ENCODE measurements at regions not wholly inside any gene's neighbourhood (a gene's known extent, or its start where the extent isn't known, plus 50 kb on each side); places are given as distances from the start of the nearest gene placed in this dataset.

DNA sequence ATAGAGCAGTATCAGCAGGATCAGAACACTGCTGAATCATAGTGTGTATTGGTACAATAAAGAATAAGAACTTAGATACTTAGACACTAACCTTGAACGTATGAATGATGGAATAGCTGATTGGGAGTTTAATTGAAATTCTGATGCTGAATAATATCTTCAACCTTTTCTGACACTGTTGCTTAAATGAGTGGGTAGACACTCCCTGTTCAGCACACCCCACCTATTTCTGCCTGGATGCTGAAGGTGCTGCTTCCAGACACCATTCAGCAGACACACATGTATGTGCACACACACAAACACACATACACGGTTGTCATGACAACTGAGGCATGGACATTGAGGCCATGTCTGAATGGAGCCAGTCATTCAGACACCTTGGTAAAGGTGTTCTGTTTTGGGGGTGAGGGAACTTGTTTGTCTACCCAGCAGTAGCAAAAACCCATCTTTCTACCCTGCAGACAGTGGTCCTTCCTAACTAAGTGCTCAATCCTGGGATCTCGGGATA lies 54.3 kb downstream of the TMEM215 start:
- no peaks in the 10 kb centered on the region for H3K36me3 ChIP-seq (ENCODE audit: control insufficient read depth in 3 of 3, insufficient read depth in 3 of 3, low read length in 3 of 3)
- H3K9ac ChIP-seq (ENCODE audit: low read depth in 1 of 3, low read length in 3 of 3), result no peak overlapping the region
- no peaks in the 10 kb centered on the region for H3K9me3 ChIP-seq (ENCODE audit: control insufficient read depth in 3 of 3, low read length in 3 of 3)
- no peak overlapping the region for H3K4me3 ChIP-seq (ENCODE audit: low read length in 3 of 3)
- H3K4me1 ChIP-seq (ENCODE audit: control insufficient read depth in 3 of 3, insufficient read depth in 3 of 3, low read length in 3 of 3), result no peaks in the 10 kb centered on the region
- H3K27ac ChIP-seq (ENCODE audit: low read depth, low read length), result no peak overlapping the region
- no peaks in the 10 kb centered on the region for H3K27me3 ChIP-seq (ENCODE audit: control insufficient read depth in 3 of 3, insufficient read depth in 3 of 3, low read length in 3 of 3)

GRCh38 chr9:32839013-32839885 lies 55.9 kb downstream of the TMEM215 start:
- Histone ChIP-seq H3K27ac (ENCODE audit: low read depth, low read length) (no peak overlapping the region), H3K9me3 (ENCODE audit: control insufficient read depth in 3 of 3, low read length in 3 of 3) (no peaks in the 10 kb centered on the region), H3K9ac (ENCODE audit: low read depth in 1 of 3, low read length in 3 of 3) (no peak overlapping the region), H3K4me3 (ENCODE audit: low read length in 3 of 3) (no peak overlapping the region), H3K4me1 (ENCODE audit: control insufficient read depth in 3 of 3, insufficient read depth in 3 of 3, low read length in 3 of 3) (no peaks in the 10 kb centered on the region), H3K27me3 (ENCODE audit: control insufficient read depth in 3 of 3, insufficient read depth in 3 of 3, low read length in 3 of 3) (no peaks in the 10 kb centered on the region), H3K36me3 (ENCODE audit: control insufficient read depth in 3 of 3, insufficient read depth in 3 of 3, low read length in 3 of 3) (no peaks in the 10 kb centered on the region)

DNA sequence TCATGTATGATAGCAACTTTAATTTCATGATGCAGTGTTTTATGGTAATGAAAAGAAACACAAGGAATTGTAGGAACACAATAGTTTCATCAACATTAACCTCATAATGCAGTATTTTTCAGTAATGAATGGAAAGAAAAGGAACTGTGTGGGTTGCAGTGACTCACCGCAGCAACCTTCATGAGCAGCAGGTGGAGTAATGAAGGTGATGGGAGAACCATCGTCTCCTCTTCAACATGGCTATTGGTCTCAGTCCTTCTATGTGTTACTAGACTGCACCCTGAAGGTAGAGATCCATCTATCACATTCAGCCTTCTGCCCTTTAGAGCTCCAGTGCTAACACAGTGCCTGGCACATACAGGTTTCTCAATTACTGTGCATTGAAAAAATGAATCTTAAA lies 58.0 kb downstream of the TMEM215 start:
- Histone ChIP-seq H3K9ac (ENCODE audit: low read depth in 1 of 3, low read length in 3 of 3) (no peak overlapping the region), H3K27ac (ENCODE audit: low read depth, low read length) (no peak overlapping the region), H3K4me3 (ENCODE audit: low read length in 3 of 3) (no peak overlapping the region), H3K36me3 (ENCODE audit: control insufficient read depth in 3 of 3, insufficient read depth in 3 of 3, low read length in 3 of 3) (no peaks in the 10 kb centered on the region), H3K27me3 (ENCODE audit: control insufficient read depth in 3 of 3, insufficient read depth in 3 of 3, low read length in 3 of 3) (no peaks in the 10 kb centered on the region), H3K4me1 (ENCODE audit: control insufficient read depth in 3 of 3, insufficient read depth in 3 of 3, low read length in 3 of 3) (no peaks in the 10 kb centered on the region), H3K9me3 (ENCODE audit: control insufficient read depth in 3 of 3, low read length in 3 of 3) (no peaks in the 10 kb centered on the region)

- Histone ChIP-seq H3K27ac (ENCODE audit: low read depth, low read length) (no peak overlapping the region), H3K4me1 (ENCODE audit: control insufficient read depth in 3 of 3, insufficient read depth in 3 of 3, low read length in 3 of 3) (no peaks in the 10 kb centered on the region)
Observed at GRCh38 chr9:32843295-32843694, 60.0 kb downstream of the TMEM215 start.

GRCh38 chr9:32844259-32844658 lies 60.9 kb downstream of the TMEM215 start:
- Histone ChIP-seq H3K27ac (ENCODE audit: low read depth, low read length) (no peak overlapping the region), H3K36me3 (ENCODE audit: control insufficient read depth in 3 of 3, insufficient read depth in 3 of 3, low read length in 3 of 3) (no peaks in the 10 kb centered on the region), H3K9me3 (ENCODE audit: control insufficient read depth in 3 of 3, low read length in 3 of 3) (no peaks in the 10 kb centered on the region), H3K27me3 (ENCODE audit: control insufficient read depth in 3 of 3, insufficient read depth in 3 of 3, low read length in 3 of 3) (no peaks in the 10 kb centered on the region), H3K9ac (ENCODE audit: low read depth in 1 of 3, low read length in 3 of 3) (no peak overlapping the region), H3K4me1 (ENCODE audit: control insufficient read depth in 3 of 3, insufficient read depth in 3 of 3, low read length in 3 of 3) (no peaks in the 10 kb centered on the region), H3K4me3 (ENCODE audit: low read length in 3 of 3) (no peak overlapping the region)

More at GRCh38 chr9:32843295-32843694, 60.0 kb downstream of the TMEM215 start:
- Histone ChIP-seq H3K9ac (ENCODE audit: low read depth in 1 of 3, low read length in 3 of 3) (no peak overlapping the region), H3K4me3 (ENCODE audit: low read length in 3 of 3) (no peak overlapping the region), H3K36me3 (ENCODE audit: control insufficient read depth in 3 of 3, insufficient read depth in 3 of 3, low read length in 3 of 3) (no peaks in the 10 kb centered on the region), H3K27me3 (ENCODE audit: control insufficient read depth in 3 of 3, insufficient read depth in 3 of 3, low read length in 3 of 3) (no peaks in the 10 kb centered on the region), H3K9me3 (ENCODE audit: control insufficient read depth in 3 of 3, low read length in 3 of 3) (no peaks in the 10 kb centered on the region)

DNA sequence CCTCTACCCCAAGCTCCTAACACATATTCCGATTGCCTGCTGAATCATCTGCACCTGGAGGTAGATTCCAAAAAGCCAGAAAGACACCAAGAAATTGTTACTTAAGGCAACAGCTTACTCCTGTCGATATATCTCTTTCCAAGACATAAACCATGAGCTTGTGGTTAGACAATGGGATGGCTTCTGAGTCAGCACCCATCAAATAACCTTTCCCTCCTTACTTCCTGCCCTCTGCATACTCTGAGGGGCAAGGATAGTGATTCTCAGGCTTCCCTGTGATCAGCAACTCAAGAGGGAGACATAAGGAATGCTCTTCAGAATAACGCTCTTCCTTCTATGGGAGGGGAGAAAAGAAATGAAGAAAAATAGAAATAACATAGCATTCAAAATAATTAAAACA lies 70.9 kb downstream of the TMEM215 start:
- no peaks in the 10 kb centered on the region for H3K36me3 ChIP-seq (ENCODE audit: control insufficient read depth in 3 of 3, insufficient read depth in 3 of 3, low read length in 3 of 3)
- H3K9me3 ChIP-seq (ENCODE audit: control insufficient read depth in 3 of 3, low read length in 3 of 3), result no peaks in the 10 kb centered on the region
- no peaks in the 10 kb centered on the region for H3K27me3 ChIP-seq (ENCODE audit: control insufficient read depth in 3 of 3, insufficient read depth in 3 of 3, low read length in 3 of 3)
- H3K4me3 ChIP-seq (ENCODE audit: low read length in 3 of 3), result no peak overlapping the region
- H3K27ac ChIP-seq (ENCODE audit: low read depth, low read length), result no peak overlapping the region
- H3K9ac ChIP-seq (ENCODE audit: low read depth in 1 of 3, low read length in 3 of 3), result no peak overlapping the region
- H3K4me1 ChIP-seq (ENCODE audit: control insufficient read depth in 3 of 3, insufficient read depth in 3 of 3, low read length in 3 of 3), result no peaks in the 10 kb centered on the region

GRCh38 chr9:32855752-32856151 lies 72.4 kb downstream of the TMEM215 start:
- H3K36me3 ChIP-seq (ENCODE audit: control insufficient read depth in 3 of 3, insufficient read depth in 3 of 3, low read length in 3 of 3), result no peaks in the 10 kb centered on the region
- no peak overlapping the region for H3K9ac ChIP-seq (ENCODE audit: low read depth in 1 of 3, low read length in 3 of 3)
- no peaks in the 10 kb centered on the region for H3K4me1 ChIP-seq (ENCODE audit: control insufficient read depth in 3 of 3, insufficient read depth in 3 of 3, low read length in 3 of 3)
- H3K4me3 ChIP-seq (ENCODE audit: low read length in 3 of 3), result no peak overlapping the region
- H3K27ac ChIP-seq (ENCODE audit: low read depth, low read length), result no peak overlapping the region
- no peaks in the 10 kb centered on the region for H3K27me3 ChIP-seq (ENCODE audit: control insufficient read depth in 3 of 3, insufficient read depth in 3 of 3, low read length in 3 of 3)
- H3K9me3 ChIP-seq (ENCODE audit: control insufficient read depth in 3 of 3, low read length in 3 of 3), result no peaks in the 10 kb centered on the region

GRCh38 chr9:32863291-32863690 lies 80.0 kb downstream of the TMEM215 start:
- Histone ChIP-seq H3K4me3 (ENCODE audit: low read length in 3 of 3) (no peak overlapping the region), H3K4me1 (ENCODE audit: control insufficient read depth in 3 of 3, insufficient read depth in 3 of 3, low read length in 3 of 3) (peaks cover 8 to 14% (median 14%) of the 10 kb centered on the region in 3 donors), H3K36me3 (ENCODE audit: control insufficient read depth in 3 of 3, insufficient read depth in 3 of 3, low read length in 3 of 3) (no peaks in the 10 kb centered on the region), H3K9me3 (ENCODE audit: control insufficient read depth in 3 of 3, low read length in 3 of 3) (no peaks in the 10 kb centered on the region), H3K9ac (ENCODE audit: low read depth in 1 of 3, low read length in 3 of 3) (no peak overlapping the region), H3K27ac (ENCODE audit: low read depth, low read length) (no peak overlapping the region), H3K27me3 (ENCODE audit: control insufficient read depth in 3 of 3, insufficient read depth in 3 of 3, low read length in 3 of 3) (no peaks in the 10 kb centered on the region)

GRCh38 chr9:32864971-32865370 lies 81.6 kb downstream of the TMEM215 start:
- H3K4me3 ChIP-seq (ENCODE audit: low read length in 3 of 3), result no peak overlapping the region
- H3K27me3 ChIP-seq (ENCODE audit: control insufficient read depth in 3 of 3, insufficient read depth in 3 of 3, low read length in 3 of 3), result no peaks in the 10 kb centered on the region
- H3K4me1 ChIP-seq (ENCODE audit: control insufficient read depth in 3 of 3, insufficient read depth in 3 of 3, low read length in 3 of 3), result peaks cover 9 to 22% (median 22%) of the 10 kb centered on the region in 3 donors
- no peaks in the 10 kb centered on the region for H3K9me3 ChIP-seq (ENCODE audit: control insufficient read depth in 3 of 3, low read length in 3 of 3)
- no peak overlapping the region for H3K9ac ChIP-seq (ENCODE audit: low read depth in 1 of 3, low read length in 3 of 3)
- no peaks in the 10 kb centered on the region for H3K36me3 ChIP-seq (ENCODE audit: control insufficient read depth in 3 of 3, insufficient read depth in 3 of 3, low read length in 3 of 3)
- no peak overlapping the region for H3K27ac ChIP-seq (ENCODE audit: low read depth, low read length)

DNA sequence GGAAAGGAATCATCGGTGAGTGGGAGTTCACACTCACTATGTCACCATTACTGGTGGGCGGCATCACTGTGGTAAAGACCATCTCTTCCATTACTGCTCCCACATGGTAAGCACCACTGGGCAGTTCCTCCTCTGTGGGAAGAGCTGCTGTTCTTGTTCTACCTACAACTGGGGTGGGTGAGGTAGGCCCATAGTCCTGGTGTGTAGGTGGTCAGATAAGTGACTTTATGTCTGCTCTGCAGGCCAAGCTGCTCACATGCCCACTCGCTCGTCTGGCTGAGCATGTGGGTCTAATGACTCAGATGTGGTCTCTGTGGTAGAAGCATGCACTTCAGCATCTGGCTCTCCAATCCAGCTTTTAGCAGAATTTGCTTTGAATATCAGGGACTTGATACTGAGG lies 82.9 kb downstream of the TMEM215 start:
- no peaks in the 10 kb centered on the region for H3K36me3 ChIP-seq (ENCODE audit: control insufficient read depth in 3 of 3, insufficient read depth in 3 of 3, low read length in 3 of 3)
- no peaks in the 10 kb centered on the region for H3K9me3 ChIP-seq (ENCODE audit: control insufficient read depth in 3 of 3, low read length in 3 of 3)
- H3K9ac ChIP-seq (ENCODE audit: low read depth in 1 of 3, low read length in 3 of 3), result no peak overlapping the region
- no peaks in the 10 kb centered on the region for H3K27me3 ChIP-seq (ENCODE audit: control insufficient read depth in 3 of 3, insufficient read depth in 3 of 3, low read length in 3 of 3)
- H3K27ac ChIP-seq (ENCODE audit: low read depth, low read length), result no peak overlapping the region
- H3K4me1 ChIP-seq (ENCODE audit: control insufficient read depth in 3 of 3, insufficient read depth in 3 of 3, low read length in 3 of 3), result peaks cover 9 to 22% (median 22%) of the 10 kb centered on the region in 3 donors
- no peak overlapping the region for H3K4me3 ChIP-seq (ENCODE audit: low read length in 3 of 3)
